ENCODE measurements at regions not wholly inside any gene's neighbourhood (a gene's known extent, or its start where the extent isn't known, plus 50 kb on each side); places are given as distances from the start of the nearest gene placed in this dataset.

GRCh38 chr3:44026220-44026865 lies 215.3 kb upstream of the TOPAZ1 start:
- TF ChIP-seq CTCF (conservative IDR thresholded peaks at IDR 0.05 in 1 of 2, IDR thresholded peaks at IDR 0.05 in 1 of 2; ENCODE audit: extremely low read depth in 1 of 2, insufficient read depth in 1 of 2, low read depth in 1 of 2, low read length in 2 of 2): no peak
- no peak for TF ChIP-seq EZH2 (IDR thresholded peaks at IDR 0.05; ENCODE audit: borderline replicate concordance, low read length)

Data from mammary epithelial cell (primary cell).